ENCODE measurements at regions not wholly inside any gene's neighbourhood (a gene's known extent, or its start where the extent isn't known, plus 50 kb on each side); places are given as distances from the start of the nearest gene placed in this dataset.

GRCh38 chr20:37643400-37643799 is 50.4 kb upstream of the CTNNBL1 start:
- Mint-ChIP-seq H3K27ac (no peak overlapping the region), H3K36me3 (ENCODE audit: low read depth) (no peaks in the 10 kb centered on the region), H3K4me1 (ENCODE audit: low read depth) (no peaks in the 10 kb centered on the region), H3K9me3 (ENCODE audit: insufficient read depth) (no peaks in the 10 kb centered on the region), H3K27me3 (ENCODE audit: low read depth) (peaks cover 36% of the 10 kb centered on the region), H3K4me3 (no peak overlapping the region)
- ChIA-PET CTCF (no interaction called here), POLR2A (no interaction called here)
- DNase-seq (no peak), ATAC-seq (no peak)

DNA sequence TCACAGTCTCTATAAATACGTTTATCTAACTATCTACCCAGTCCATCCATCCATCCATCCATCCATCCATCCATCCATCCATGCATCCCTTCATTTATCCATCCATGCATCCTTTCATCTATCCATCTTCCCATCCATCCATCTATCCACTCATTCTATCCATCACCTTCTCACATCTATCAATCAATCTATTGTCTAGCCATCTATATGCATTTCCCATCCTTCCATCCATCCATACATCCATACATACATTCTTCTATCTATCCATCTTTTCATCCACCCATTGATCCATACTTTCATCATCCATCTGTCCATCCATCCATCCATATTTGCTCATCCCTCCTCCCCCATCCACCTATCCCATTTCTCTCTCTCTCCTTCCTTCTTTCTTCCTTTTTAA is 51.6 kb upstream of the CTNNBL1 start:
- Mint-ChIP-seq H3K36me3 (ENCODE audit: low read depth) (no peaks in the 10 kb centered on the region), H3K4me3 (no peak overlapping the region), H3K27ac (no peak overlapping the region), H3K9me3 (ENCODE audit: insufficient read depth) (no peaks in the 10 kb centered on the region), H3K27me3 (ENCODE audit: low read depth) (peaks cover 36% of the 10 kb centered on the region), H3K4me1 (ENCODE audit: low read depth) (no peaks in the 10 kb centered on the region)
- POLR2A ChIA-PET, result no interaction called here
- ATAC-seq (no peak), DNase-seq (no peak)
- CTCF ChIA-PET, result no interaction called here

DNA sequence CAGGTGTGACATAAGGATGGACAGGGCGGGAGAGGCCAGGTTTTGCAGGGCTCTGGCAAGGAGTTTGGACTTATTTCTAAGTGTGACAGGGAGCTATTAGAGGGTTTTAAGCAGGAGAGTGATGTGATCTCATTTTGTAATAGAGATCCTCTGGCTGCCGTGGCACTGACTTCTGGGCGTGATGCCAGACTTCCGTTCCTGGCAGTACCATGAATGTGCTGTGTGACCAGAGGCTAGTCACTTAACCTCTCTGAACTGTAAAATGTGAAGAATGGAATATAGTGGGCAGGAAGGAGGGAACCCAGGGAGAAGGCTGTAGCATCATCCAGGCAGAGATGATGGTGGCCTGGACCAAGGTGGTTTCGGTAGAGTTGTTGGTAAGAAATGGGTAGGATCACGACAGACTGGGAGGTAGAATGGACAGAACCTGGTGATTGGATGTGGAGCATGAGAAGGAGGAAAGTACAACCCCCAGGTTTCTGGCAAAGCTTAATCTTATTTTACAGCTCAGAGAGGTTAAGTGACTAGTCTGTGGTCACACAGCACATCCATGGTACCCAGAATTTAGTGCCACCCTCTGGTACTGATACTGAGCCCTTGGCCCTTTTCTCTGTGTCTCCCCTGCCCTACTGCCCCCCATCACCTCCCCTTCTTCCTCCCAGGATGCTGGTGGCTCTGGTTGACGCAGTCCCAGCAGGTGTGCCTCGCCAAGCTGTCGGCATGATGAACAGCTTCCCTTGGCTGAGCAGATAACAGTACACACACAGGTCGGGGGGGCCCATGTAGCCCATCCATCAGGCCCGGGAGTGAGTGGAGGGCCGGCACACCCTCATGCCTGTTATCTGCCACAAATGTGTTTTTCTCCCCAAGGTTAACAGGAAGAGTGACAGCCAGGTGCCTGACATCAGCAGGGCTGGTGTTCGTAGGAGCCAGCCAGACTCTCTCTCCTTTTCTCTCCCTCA is 52.9 kb upstream of the CTNNBL1 start:
- Mint-ChIP-seq H3K4me1 (ENCODE audit: low read depth) (no peaks in the 10 kb centered on the region), H3K27me3 (ENCODE audit: low read depth) (peaks cover 36% of the 10 kb centered on the region), H3K9me3 (ENCODE audit: insufficient read depth) (peaks cover 3% of the 10 kb centered on the region), H3K4me3 (no peak overlapping the region), H3K27ac (no peak overlapping the region), H3K36me3 (ENCODE audit: low read depth) (no peaks in the 10 kb centered on the region)
- ATAC-seq, result no peak
- DNase-seq, result no peak
- ChIA-PET POLR2A (no interaction called here), CTCF (no interaction called here)

DNA sequence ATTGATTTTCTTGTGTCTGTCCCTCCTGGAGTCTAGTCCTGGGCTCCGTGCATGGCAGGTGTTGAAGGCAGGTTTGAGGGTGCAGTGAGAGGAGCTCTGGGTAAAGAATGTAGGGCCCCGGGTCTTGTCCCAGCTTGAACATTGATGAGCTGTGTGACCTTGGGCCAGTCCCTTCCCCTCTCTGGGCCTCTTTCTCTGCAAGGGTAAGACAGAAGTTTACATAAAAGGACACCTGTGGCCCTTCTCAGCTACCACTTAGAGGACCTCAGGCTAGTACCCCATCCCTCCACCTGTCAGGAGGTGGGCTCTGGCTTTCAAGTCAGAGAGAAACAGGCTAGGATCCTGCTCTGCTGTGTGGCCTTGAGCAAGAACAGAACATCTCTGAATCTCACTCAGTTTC is 55.3 kb upstream of the CTNNBL1 start:
- POLR2A ChIA-PET, result no interaction called here
- no peak for ATAC-seq
- Mint-ChIP-seq H3K36me3 (ENCODE audit: low read depth) (no peaks in the 10 kb centered on the region), H3K9me3 (ENCODE audit: insufficient read depth) (peaks cover 6% of the 10 kb centered on the region), H3K27me3 (ENCODE audit: low read depth) (peaks cover 28% of the 10 kb centered on the region), H3K4me3 (no peak overlapping the region), H3K4me1 (ENCODE audit: low read depth) (no peaks in the 10 kb centered on the region), H3K27ac (no peak overlapping the region)
- no peak for DNase-seq
- CTCF ChIA-PET, result no interaction called here

DNA sequence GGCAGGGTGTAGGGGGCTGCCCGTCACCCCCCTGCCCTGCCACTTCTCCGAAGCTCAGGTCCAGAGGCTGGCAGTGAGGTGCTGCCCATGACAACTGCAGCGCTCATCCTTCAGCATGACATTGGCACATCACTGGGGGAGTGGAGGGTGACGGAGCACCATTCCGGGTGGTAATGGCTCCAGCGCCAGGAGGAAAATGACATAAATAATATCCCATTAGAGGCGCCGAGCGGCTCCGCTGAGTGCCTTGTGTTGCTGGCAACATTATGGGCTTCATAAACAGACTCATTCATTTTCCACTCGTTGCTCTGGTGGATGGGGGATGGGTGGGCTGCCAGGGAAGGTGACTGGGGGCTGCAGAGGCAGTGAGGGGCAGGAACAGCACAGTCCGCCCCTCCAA is 56.9 kb upstream of the CTNNBL1 start:
- CTCF ChIA-PET, result no interaction called here
- H3K36me3 Mint-ChIP-seq (ENCODE audit: low read depth), result no peaks in the 10 kb centered on the region
- H3K27me3 Mint-ChIP-seq (ENCODE audit: low read depth), result peaks cover 20% of the 10 kb centered on the region
- no peak for DNase-seq
- POLR2A ChIA-PET, result no interaction called here
- H3K4me3 Mint-ChIP-seq, result no peak overlapping the region
- no peak for ATAC-seq
- H3K9me3 Mint-ChIP-seq (ENCODE audit: insufficient read depth), result peaks cover 6% of the 10 kb centered on the region
- H3K4me1 Mint-ChIP-seq (ENCODE audit: low read depth), result no peaks in the 10 kb centered on the region
- H3K27ac Mint-ChIP-seq, result no peak overlapping the region

- DNase-seq (no peak), ATAC-seq (no peak)
- ChIA-PET POLR2A (no interaction called here), CTCF (no interaction called here)
- no peak overlapping the region for H3K4me3 Mint-ChIP-seq
- H3K4me1 Mint-ChIP-seq (ENCODE audit: low read depth), result no peaks in the 10 kb centered on the region
- H3K36me3 Mint-ChIP-seq (ENCODE audit: low read depth), result no peaks in the 10 kb centered on the region
- H3K27ac Mint-ChIP-seq, result no peak overlapping the region
- peaks cover 14% of the 10 kb centered on the region for H3K27me3 Mint-ChIP-seq (ENCODE audit: low read depth)
- peaks cover 6% of the 10 kb centered on the region for H3K9me3 Mint-ChIP-seq (ENCODE audit: insufficient read depth)
Observed at GRCh38 chr20:37636212-37636975, 57.4 kb upstream of the CTNNBL1 start.

GRCh38 chr20:37630993-37631392 is 62.8 kb upstream of the CTNNBL1 start:
- ChIA-PET CTCF (interaction anchor here (0.6 to 1.0 kb wide), 2 partner anchors 151 to 590 kb away, joined by 3 read pairs; no protein-coding TSS in a partner anchor), POLR2A (no interaction called here)
- peaks cover 4% of the 10 kb centered on the region for H3K9me3 Mint-ChIP-seq (ENCODE audit: insufficient read depth)
- ATAC-seq (no peak), DNase-seq (no peak)
- H3K4me1 Mint-ChIP-seq (ENCODE audit: low read depth), result no peaks in the 10 kb centered on the region
- no peak overlapping the region for H3K27ac Mint-ChIP-seq
- peaks cover 20% of the 10 kb centered on the region for H3K27me3 Mint-ChIP-seq (ENCODE audit: low read depth)
- no peak overlapping the region for H3K4me3 Mint-ChIP-seq
- no peaks in the 10 kb centered on the region for H3K36me3 Mint-ChIP-seq (ENCODE audit: low read depth)

DNA sequence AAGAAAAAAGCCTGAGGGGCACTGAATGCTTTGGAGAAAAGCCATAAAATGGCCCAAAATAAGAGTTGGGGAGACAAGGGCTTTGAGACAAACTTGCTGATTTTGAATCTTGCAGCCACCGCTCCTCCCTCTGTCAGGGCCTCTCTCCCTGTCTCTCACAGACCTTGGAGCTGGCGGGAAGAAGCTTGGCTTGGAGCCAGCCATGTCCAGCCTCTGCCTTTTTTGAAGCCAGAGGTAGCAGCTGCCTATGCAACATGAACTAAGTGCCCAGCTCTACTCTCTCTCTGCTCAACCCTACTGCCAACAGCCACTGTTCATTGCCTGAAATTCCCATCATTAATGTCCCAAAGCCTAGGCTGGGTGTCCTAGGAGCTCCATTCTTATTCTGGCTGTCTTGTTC is 63.7 kb upstream of the CTNNBL1 start:
- ATAC-seq (no peak), DNase-seq (no peak)
- peaks cover 20% of the 10 kb centered on the region for H3K27me3 Mint-ChIP-seq (ENCODE audit: low read depth)
- no peak overlapping the region for H3K4me3 Mint-ChIP-seq
- H3K9me3 Mint-ChIP-seq (ENCODE audit: insufficient read depth), result no peaks in the 10 kb centered on the region
- no peak overlapping the region for H3K27ac Mint-ChIP-seq
- H3K36me3 Mint-ChIP-seq (ENCODE audit: low read depth), result no peaks in the 10 kb centered on the region
- CTCF ChIA-PET, result interaction anchor here (1.0 kb wide), 1 partner anchor 591 kb away, joined by 3 read pairs; no protein-coding TSS in a partner anchor
- POLR2A ChIA-PET, result no interaction called here
- H3K4me1 Mint-ChIP-seq (ENCODE audit: low read depth), result no peaks in the 10 kb centered on the region

GRCh38 chr20:37627767-37628130 is 66.1 kb upstream of the CTNNBL1 start:
- Mint-ChIP-seq H3K27me3 (ENCODE audit: low read depth) (peaks cover 24% of the 10 kb centered on the region), H3K9me3 (ENCODE audit: insufficient read depth) (no peaks in the 10 kb centered on the region), H3K27ac (no peak overlapping the region), H3K4me3 (no peak overlapping the region), H3K4me1 (ENCODE audit: low read depth) (no peaks in the 10 kb centered on the region), H3K36me3 (ENCODE audit: low read depth) (no peaks in the 10 kb centered on the region)
- ATAC-seq (no peak), DNase-seq (no peak)
- CTCF ChIA-PET, result no interaction called here
- POLR2A ChIA-PET, result no interaction called here

DNA sequence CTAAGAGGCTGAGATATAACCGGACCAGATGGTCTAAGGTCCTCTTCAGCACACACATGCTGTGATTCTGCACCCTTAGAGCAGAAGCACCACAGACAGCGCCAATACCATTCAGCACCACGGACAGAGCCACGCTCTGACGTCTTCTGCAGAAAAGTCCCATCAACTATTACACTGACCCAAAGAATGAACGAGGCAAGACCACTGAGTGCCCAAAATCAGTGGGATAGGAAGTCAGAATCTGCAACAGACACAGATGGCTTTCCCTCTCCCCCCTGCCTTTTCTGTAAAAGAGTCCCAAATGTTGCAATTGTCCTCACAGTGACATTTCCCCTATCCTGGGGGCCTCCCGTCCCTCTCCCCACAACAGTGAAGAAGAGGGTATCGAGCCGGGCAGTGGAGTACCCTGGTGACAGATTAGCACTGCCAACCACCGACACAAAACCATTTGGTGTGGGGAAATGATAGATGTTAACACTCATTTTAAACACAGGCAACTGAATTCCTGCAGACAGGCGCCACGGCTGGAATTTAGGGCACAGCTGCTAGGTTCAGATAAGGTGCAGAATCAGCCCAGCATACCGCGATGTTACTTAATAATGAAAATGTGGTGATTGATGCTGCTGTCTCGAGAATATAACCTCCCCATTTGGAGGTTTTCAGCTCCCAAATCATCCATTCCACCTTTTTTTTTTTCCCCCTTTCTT is 66.6 kb upstream of the CTNNBL1 start:
- Mint-ChIP-seq H3K9me3 (ENCODE audit: insufficient read depth) (no peaks in the 10 kb centered on the region), H3K27ac (no peak overlapping the region), H3K27me3 (ENCODE audit: low read depth) (peaks cover 24% of the 10 kb centered on the region), H3K4me3 (no peak overlapping the region), H3K36me3 (ENCODE audit: low read depth) (no peaks in the 10 kb centered on the region), H3K4me1 (ENCODE audit: low read depth) (no peaks in the 10 kb centered on the region)
- ATAC-seq, result peak; percentile 67
- DNase-seq, result peak; percentile 59
- POLR2A ChIA-PET, result no interaction called here
- CTCF ChIA-PET, result no interaction called here

- ChIA-PET POLR2A (no interaction called here), CTCF (no interaction called here)
- H3K4me3 Mint-ChIP-seq, result no peak overlapping the region
- no peaks in the 10 kb centered on the region for H3K4me1 Mint-ChIP-seq (ENCODE audit: low read depth)
- ATAC-seq, result no peak
- H3K27me3 Mint-ChIP-seq (ENCODE audit: low read depth), result peaks cover 31% of the 10 kb centered on the region
- no peak for DNase-seq
- no peak overlapping the region for H3K27ac Mint-ChIP-seq
- no peaks in the 10 kb centered on the region for H3K9me3 Mint-ChIP-seq (ENCODE audit: insufficient read depth)
- no peaks in the 10 kb centered on the region for H3K36me3 Mint-ChIP-seq (ENCODE audit: low read depth)
Observed at GRCh38 chr20:37624963-37625362, 68.9 kb upstream of the CTNNBL1 start.

DNA sequence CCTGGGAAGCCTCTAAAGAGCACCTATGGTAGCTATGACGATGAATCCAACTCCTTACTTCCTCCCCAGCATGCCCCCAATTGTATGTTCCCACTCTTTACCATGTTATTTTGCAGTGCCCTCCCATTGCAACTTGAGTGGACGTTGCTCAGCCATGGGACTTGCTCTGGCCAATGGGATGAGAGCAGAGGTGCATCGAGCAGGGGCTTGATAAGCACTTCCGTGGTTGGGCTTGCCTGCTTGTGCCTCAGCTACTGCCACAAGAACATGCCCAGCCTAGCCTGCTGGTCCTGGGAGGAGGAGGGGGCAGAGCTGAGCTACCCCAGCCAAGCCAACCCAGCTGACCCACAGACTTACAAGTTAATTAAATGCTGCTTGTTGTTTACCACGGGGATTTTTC is 71.1 kb upstream of the CTNNBL1 start:
- no peaks in the 10 kb centered on the region for H3K4me1 Mint-ChIP-seq (ENCODE audit: low read depth)
- DNase-seq (no peak), ATAC-seq (no peak)
- no peak overlapping the region for H3K27ac Mint-ChIP-seq
- POLR2A ChIA-PET, result no interaction called here
- CTCF ChIA-PET, result no interaction called here
- H3K4me3 Mint-ChIP-seq, result no peak overlapping the region
- H3K9me3 Mint-ChIP-seq (ENCODE audit: insufficient read depth), result no peaks in the 10 kb centered on the region
- peaks cover 22% of the 10 kb centered on the region for H3K27me3 Mint-ChIP-seq (ENCODE audit: low read depth)
- no peaks in the 10 kb centered on the region for H3K36me3 Mint-ChIP-seq (ENCODE audit: low read depth)

All from activated CD8-positive, alpha-beta T cell treated with anti-CD3 and anti-CD28 coated beads, Interleukin-2, amount 10 ng/mL, durations not matched to agents 7 days and 5 days (primary cell).